NCI-H1092 (cell line): ENCODE measurements at regions not wholly inside any gene's neighbourhood (a gene's known extent, or its start where the extent isn't known, plus 50 kb on each side); places are given as distances from the start of the nearest gene placed in this dataset.
"Not testable (repeated sequence)": the region's sequence is repeated elsewhere in the genome, so short reads cannot be mapped to it uniquely, and the experiment has no call there.

Experiments
- DNase-seq: peaks from one replicate; lab custom pipeline; 2025; lab: John Stamatoyannopoulos, UW

DNA sequence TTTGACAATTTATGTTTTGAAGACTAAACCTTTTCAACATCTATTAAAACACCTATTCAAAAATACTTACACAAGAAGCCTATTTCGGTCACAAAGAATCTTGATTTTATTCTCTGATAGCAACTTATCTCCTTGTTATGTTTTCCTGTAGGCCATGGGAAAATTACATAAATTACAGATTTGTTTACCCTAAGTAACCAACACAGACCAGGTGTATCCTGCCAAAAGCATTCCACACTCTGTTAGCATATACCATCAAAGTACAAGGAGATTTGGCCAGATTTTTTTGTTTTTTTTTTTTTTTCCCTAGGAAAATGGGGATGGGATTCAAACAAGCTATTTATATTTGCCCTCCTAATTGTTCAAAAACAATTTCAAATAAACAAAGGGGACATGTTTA lies 497.9 kb upstream of the MAGEB18 start:
- no peak for DNase-seq

DNA sequence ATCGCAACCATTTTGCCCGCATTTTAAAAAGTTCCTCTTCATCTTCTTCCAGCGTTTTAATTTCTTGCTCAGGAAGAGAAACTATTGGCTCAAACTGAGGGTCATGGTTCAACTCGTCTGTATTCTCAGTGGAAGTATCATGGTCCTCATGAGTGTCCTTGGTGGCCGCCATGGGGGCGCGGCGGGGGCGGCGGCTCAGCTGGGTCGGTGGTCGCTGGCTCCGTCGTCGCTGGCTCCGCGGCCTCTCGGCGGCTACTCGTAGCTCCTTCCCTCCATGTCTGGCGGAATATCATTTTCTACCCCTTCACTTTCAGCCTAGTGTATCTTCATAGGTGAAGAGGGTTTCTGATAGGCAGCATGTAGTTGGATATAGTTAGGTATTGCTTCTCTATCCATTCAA lies 492.0 kb upstream of the MAGEB18 start:
- no peak for DNase-seq

- DNase-seq = no peak
These were observed 489.4 kb upstream of the MAGEB18 start for GRCh38 chrX:25648790-25649189.

- no peak for DNase-seq
These were observed 487.8 kb upstream of the MAGEB18 start for GRCh38 chrX:25650216-25650820.

DNA sequence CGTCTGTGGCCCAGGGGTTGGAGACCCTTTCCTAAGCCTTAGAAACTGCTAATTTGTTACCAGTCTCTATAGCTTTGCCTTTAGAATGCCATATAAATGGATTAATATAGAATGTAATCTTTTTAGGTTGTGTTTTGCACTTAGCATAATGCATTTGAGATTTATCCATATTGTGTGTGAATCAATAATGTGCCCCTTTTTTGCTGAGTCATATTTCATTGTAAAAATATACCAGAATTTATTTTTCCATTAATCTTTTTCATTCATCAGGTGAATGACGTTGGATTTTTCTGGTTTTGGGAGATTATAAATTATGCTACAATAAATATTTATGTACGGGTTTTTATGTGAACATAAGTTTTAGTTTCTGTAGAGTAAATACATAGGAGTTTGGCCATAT lies 478.8 kb upstream of the MAGEB18 start:
- DNase-seq = no peak

GRCh38 chrX:25663701-25664100 lies 474.4 kb upstream of the MAGEB18 start:
- no peak for DNase-seq

GRCh38 chrX:25665431-25665830 lies 472.7 kb upstream of the MAGEB18 start:
- DNase-seq = no peak

- DNase-seq = no peak
These were observed 470.5 kb upstream of the MAGEB18 start for GRCh38 chrX:25667681-25668080.

DNA sequence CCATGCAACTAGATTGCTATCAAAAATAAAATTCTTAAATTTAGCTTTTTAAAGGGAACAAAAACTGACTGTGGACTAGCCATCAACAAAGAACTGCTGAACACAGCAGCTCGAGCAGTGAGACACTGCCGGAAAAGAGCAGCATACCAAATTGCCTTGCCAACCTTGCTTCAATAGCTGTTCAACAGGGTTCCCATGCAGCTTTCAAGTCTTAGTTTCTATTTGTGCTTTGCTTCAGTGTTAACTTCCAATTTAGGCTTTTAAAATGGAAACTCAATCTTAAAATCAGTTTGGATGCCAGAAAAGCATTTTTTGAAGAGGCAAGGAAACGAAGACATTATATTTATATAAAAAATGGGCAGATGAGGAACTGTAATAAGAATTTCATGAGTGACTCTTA lies 463.4 kb upstream of the MAGEB18 start:
- no peak for DNase-seq

- no peak for DNase-seq
These were observed 436.3 kb upstream of the MAGEB18 start for GRCh38 chrX:25701876-25702275.

DNA sequence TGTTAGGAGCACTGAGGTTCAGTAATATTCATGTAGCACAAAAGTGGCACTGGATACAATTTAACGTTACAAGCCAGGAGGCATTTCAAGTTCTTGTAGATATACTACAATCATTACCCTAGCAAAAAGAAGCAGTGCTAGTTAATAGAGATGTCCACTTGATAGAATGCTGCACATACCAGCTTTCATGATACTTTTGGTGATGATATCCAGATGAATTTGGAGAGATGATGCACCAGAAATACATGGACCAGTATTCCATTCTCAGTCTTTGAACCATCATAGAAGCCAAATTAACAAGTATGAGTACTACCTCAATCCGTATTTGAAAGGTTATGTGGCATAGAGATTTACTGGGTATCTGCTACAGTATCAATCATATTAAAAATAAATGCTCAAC lies 421.0 kb upstream of the MAGEB18 start:
- DNase-seq = no peak

DNA sequence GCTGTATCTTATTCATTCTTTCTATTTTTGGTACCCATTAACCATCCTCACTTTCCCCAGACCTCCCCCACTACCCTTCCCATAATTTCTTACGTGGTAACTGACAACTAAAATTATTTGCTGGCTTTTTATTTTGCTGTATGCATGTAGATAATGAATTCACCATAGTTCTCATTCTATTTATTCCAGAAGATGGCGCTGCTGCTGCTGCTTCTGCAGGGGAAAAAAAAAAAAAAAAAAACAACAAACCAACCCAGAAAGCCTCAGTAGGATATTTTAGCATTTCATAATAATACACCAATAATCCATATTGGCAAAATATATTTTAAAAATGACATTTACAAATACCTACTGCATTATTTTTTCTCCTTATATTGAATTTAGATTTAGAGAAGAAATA lies 416.6 kb upstream of the MAGEB18 start:
- no peak for DNase-seq

DNA sequence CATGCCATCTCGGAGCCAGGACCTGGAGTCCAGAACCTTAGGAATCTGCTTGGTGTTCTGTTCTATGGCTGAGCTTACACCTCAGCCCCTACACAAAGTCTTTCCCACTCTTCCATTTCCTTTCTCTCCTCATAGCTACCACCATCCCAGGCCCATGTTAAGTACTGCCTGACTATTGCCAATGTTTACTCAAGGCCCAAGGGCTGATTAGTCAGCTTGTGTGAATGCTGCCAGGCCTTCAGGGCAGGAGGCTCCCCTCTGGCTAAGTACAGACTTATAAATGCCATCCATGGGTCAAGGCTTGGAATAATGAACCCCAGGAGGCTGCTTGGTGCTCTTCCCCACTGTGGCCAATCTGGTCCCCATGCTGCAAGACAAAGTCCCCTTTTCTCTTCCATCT lies 411.6 kb upstream of the MAGEB18 start:
- DNase-seq = no peak

DNA sequence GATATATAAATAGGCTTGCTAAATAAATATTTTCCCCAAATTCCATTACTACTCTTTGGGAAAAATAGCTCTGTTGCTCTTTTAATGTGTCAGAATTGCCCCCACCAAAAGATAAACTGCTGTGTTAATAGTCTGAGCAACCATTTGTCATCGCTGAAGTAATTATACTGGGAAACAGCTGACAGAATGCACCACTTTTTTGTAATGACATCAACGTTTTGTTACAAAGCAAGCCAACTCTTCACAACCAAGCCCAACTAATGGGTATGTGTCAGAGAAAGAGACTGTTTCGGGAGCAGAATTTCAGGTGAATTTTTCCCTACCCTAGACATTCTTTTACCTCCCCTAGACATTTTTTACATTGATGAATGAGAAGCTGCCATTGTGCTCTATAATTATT lies 405.0 kb upstream of the MAGEB18 start:
- no peak for DNase-seq

DNA sequence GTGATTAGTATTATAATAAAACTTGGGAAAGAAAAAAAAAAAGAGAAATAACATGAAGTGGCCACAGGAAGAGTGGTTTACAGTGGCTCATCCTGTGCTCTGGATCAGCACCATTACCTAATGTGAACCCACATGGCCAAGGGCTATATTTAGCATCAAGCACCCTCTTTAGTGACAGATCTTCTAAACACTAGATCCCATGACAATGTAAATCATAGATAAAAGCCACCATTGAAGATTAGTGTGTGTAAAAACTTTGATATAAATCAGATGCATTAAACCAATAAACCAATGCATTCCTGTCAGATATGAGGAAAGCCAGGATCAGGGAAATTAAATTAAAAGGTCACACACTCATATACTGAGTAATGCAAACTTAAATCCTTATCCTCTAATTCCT lies 400.6 kb upstream of the MAGEB18 start:
- no peak for DNase-seq

DNA sequence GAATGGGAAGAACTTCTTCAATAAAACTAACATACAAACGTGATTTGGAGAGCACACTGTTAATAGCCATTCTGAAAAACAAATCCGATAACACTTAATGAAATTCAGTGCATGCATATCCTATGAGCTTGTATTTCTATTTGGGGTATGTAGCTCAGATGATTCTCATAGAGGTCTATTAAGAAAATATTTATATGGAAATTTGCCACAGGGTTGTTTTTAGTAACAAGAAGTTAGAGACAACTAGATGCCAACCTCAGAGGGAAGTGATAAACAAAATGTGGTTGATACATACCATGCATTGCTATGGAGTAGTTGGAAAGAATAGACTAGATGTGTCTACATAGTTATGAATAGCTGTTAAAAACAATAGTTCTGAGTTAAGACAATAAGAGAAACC lies 395.8 kb upstream of the MAGEB18 start:
- no peak for DNase-seq

DNA sequence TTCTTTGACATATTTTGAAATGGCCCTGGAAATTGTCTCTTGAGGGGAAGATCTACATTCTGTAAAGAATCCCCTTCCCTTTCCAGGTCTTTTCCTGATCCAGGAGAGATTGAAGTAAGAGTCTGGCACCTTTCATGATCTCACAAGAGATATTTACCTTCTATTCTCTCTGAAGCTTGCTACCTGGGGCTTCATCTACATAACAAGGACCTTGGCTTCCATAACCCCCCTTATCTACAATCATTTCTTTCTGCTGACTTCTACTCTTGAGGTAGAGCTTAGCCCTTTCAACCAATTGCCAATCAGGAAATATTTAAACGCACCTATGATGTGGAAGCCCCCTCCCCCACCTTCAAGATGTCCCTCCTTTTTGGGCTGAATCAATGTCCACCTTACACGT lies 383.7 kb upstream of the MAGEB18 start:
- no peak for DNase-seq

- no peak for DNase-seq
These were observed 382.9 kb upstream of the MAGEB18 start for GRCh38 chrX:25755194-25755593.

DNA sequence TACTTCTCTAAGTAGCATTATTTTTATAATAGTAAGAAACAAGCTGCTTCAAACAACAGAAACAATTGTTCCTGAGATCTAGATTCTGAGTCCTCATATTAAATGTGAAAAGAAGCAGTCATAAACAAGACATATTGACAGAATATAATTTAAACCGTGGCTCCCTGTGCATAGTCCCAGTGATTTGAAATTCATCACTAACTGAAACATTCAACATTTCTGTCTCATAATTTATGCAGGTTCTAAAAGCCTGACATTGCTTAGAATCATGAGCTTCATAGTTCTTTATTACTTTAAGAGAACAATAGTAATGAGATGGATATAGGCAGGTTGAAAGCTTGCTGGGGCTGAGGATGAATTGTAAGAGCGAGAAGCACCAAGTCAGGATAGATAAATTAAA lies 375.5 kb upstream of the MAGEB18 start:
- DNase-seq = no peak

- DNase-seq = not testable (repeated sequence)
These were observed 366.3 kb upstream of the MAGEB18 start for GRCh38 chrX:25771853-25772252.

GRCh38 chrX:25797796-25798195 lies 340.3 kb upstream of the MAGEB18 start:
- not testable (repeated sequence) for DNase-seq

DNA sequence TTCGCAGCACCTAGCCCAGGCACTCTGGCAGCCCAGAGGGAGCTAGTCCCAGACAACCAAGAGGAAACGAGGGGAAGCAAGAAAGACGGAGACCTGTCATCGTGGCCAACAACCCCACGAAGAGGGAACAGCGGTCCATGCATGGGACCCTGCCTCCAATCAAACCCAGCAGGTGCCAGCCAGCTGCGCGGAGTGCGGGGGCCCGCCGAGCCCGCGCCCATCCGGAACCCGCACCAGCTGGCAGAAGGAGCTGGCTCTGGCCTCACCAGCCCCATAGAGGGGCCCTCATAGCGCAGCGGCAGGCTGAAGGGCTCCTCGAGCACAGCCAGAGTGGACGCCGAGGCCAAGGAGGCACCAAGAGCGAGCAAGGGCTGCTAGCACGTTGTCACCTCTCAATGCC lies 332.4 kb upstream of the MAGEB18 start:
- no peak for DNase-seq

DNA sequence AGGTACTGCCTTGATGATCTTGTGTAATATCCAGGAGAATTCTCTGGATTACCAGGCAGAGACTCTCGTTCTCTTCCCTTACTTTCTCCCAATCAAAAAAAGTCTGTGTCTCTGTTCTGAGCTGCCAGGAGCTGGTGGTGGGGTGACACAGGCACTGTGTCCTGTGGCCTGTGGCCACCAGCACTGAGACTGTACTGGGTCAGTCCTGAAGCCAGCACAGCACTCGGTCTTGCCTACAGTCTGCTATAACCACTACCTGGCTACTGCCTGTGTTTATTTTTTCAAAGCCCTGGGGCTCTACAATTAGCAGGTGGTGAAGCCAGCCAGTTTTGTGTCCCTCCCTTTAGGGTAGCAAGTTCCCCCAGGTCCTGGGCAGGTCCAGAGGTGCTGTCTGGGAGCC lies 331.1 kb upstream of the MAGEB18 start:
- no peak for DNase-seq

- DNase-seq = no peak
These were observed 327.9 kb upstream of the MAGEB18 start for GRCh38 chrX:25810202-25810601.

DNA sequence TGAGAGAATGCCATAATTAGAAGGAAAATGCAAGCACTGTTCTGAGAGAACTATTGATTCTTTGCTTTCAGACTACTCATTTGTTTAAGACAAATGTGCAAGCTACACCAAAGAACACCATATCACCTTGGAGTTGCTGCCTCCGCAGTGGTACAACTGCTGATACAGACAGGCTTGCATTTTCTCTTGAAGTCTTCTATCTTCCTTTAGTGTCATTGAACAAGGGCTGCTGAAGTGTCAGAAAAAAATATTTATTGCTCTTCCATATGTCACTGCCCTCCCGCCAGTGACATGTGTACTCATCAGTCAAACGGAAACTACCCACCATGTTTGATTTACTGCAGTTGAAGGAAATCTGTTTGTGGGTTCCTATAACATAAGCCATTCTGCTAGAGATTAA lies 318.3 kb upstream of the MAGEB18 start:
- no peak for DNase-seq
